Pons (tissue), 1 donor: ENCODE measurements at regions not wholly inside any gene's neighbourhood (a gene's known extent, or its start where the extent isn't known, plus 50 kb on each side); places are given as distances from the start of the nearest gene placed in this dataset.

Experiments used
- DNase-seq: peaks from one replicate; pipeline ENCODE4 v3.0.0-alpha.2; 2016; ENCODE audit warnings: low spot score

DNA sequence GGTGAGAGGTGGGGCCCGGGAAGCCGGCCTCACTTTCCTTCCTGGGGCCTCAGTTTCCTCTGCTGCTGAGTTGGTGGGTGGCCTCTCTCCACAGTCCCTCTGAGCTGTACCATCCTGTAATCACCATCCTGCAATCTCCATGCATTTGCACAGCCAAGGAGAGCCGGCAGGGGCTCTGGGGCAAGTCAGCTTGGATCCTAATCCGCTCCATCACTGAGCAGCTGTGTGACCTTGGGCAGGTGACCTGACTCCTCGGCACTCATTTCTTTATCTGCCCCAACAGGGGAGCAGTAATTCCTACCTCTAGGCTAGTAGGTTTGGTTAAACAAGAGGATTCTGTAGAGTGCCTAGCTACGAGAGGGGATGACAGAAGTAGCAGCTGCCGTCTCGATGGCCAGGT, 88.2 kb upstream of the ZNF618 start:
- no peak for DNase-seq

DNA sequence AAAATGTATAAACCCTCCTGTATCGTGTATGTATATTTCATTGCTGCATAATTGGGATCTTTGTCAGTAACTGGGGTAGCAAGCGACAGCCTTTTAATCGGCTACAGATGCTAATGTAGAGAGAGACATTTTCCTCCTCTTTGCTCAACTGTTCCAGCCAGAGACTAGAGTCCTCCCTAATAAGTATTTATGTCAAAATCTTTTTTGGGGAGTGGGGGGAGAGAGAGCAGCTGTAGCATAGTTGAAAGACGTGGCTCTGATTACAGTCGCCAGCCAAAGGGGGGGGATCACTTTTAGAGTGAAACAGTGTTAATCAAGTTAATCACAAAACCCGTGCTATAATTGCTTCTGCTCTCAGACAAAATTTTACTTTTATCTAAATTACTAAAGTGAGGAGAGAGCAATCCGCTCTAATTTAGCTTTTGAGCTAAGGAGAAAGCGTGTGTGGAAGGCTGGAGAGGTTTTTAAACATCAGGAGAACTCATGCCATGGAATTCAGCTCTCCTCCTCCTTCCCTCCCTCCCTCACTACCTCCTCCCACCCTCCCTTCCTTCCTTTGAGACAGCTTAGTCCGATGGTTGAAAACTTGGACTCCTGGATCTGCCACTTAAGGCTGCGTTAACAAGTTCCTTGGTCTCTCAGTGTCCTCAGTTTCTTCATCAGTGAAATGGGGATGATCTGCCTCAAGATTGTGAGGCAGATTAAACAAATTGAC, 87.3 kb upstream of the ZNF618 start:
- DNase-seq = no peak

DNA sequence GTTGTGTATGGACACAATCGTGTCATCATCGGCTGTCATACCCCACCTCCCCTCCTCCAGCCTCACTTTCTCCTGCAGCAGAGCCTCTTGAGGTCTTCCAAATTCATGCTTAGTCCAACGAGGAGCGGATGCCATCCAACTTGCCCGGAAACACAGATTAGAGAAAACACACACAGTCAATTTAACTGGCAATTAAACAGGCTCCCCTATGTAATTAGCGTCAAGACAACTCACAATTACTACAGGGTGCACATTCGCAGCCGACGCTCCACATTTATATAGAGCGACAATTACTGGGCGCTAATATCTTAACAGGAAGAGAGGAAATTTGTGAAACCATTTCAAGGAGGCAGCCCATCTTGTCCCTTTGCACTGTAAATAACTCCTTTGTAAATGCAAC, 86.0 kb upstream of the ZNF618 start:
- no peak for DNase-seq

DNA sequence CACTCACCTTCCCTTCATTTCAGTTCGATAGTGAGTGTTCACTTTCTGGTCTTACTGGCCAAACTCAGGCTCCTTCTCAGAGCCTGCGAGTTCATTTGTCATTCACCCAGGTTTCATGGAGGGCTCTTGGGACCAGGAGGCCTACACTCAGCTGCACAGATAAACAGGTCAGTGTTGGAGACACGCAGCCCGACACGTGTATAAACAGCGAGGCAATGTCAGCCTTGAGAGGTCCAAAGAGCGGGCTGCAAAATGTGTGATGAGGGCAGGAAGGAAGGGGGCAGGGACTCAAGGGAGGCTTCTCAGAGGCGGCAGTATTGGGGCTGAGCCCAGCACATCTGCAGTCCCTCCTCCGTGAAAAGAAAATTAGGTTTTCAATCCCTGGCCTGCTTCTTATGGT, 82.6 kb upstream of the ZNF618 start:
- no peak for DNase-seq

DNA sequence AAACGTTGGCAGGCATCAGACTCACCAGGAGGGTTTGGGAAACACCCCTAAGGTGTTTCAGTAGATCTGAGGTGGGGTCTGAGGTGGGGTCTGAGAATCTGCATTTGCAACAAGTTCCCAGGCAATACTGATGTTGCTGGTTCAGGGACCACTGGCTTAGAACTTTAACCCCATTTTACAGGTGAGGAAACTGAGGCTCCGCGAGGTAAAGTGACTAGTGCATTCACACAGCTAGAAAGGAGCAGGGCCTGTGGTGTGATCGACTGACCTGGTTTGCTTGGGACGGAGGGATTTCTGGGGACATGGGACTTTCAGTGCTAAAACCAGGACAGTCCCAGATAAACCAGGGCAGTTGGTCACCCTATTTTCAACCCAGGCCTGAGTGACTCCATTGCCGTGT, 81.4 kb upstream of the ZNF618 start:
- no peak for DNase-seq

DNA sequence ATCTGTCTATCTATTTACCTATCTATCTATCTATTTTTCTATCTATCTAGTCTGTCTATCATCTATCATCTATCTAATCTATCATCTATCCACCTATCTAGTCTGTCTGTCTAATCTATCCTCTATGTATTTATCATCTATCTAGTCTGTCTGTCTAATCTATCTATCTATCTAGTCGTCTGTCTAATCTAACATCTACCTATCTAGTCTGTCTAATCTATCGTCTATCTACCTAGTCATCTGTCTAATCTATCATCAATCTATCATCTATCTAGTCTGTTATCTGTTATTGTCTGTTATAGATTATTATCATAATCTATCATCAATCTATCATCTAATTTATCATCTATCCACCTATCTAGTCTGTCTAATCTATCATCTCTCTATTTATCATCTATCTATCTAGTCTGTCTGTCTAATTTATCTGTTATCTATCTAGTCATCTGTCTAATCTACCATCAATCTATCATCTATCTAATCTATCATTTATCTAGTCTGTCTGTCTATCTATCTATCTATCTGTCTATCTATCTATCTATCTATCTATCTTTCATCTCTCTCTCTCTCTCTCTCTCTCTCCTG, 80.2 kb upstream of the ZNF618 start:
- no peak for DNase-seq

DNA sequence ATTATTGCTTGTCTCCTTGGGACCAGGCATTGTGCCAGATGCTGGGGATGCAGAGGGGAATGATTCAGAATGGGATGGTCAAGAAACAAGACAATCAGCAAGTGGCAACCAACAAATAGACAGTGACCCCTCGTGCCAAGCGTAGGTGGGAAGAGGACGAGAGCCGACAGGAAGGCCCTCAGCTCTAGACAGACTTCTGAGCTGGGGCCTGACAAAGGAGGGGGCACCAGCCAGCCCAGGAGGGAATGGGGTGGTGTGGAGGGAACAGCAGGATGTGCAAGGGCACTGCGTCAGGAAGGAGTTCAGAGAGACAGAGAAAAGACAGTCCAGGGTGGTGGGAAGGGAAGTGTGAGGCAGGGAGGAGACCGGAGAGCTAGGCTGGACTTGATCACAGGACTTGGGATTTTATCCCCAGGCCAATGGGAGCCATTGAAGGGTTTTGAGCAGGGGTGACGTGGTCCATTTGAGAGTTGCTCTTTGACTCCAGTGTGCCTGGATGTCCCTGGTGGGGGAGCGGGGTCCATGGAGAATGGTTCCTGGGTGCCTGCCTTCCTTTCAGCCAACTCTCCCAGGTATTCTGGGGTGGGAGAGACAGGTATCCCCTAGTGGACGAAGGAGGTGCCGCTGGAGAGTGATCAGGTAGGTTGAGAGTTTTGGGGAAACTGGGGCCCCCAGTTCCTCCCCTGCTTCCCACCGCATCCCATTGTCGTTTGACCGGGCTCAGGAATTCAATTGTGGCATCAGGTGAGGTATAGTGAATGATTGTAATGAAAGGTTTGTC, 79.3 kb upstream of the ZNF618 start:
- DNase-seq = no peak

DNA sequence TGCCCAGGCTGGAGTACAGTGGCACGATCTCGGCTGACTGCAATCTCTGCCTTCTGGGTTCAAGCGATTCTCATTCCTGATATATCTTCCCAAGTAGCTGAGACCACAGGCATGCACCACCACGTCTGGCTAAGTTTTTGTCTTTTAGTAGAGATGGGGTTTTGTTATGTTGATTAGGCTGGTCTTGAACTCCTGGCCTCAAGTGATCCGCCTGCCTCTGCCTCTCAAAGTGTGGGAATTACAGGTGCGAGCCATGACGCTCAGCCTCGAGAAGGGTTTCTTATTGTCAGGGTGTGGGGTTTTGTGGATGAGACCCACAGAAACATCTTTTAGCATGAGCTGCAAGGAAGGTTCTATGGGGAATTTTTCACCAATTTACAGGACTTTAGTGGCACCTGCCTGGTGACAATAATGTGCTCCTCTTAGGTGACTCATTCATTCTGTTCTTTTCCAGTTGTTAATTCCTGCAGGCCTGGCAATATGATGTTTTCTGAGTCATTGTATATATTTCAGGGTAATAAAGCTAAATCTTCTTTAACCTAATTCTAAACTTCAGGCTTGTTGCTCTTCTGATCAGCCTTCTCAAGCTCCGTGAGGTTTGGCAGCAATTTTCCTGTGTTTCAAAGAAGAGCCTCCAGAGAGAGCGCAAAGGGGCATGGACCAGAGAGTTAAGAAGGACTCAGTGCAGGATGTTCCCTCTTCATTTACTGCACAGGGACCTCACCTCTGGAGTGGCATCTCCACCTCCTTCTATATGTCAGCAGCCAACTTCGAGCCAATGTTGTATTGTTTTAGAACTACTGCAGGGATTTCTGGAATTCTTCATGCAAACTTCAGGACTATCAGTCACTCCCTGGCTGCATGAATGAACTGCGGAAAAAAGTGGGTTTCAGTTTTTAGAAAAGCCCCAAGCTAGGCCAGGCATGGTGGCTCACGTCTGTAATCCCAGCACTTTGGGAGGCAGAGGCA, 77.8 kb upstream of the ZNF618 start:
- DNase-seq = no peak

DNA sequence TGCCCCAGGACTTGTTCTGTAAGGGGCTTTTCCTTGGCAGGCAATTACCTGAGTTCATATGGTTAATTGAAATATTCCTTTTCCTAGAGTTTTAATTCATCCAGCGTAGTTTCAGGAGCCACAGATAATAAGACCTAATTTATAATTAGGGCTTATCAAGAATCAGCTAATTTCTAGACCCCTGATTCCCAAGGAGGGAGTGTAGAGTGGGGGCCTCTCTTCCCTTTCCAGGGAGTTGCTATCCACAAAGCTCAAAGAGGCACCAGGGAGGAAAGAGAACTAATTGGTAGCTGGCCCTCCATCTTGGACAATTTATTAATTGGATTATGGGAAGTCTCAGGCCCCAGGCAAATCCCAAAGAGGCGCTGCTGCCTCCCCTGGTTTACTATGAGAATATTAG, 75.8 kb upstream of the ZNF618 start:
- DNase-seq = no peak

DNA sequence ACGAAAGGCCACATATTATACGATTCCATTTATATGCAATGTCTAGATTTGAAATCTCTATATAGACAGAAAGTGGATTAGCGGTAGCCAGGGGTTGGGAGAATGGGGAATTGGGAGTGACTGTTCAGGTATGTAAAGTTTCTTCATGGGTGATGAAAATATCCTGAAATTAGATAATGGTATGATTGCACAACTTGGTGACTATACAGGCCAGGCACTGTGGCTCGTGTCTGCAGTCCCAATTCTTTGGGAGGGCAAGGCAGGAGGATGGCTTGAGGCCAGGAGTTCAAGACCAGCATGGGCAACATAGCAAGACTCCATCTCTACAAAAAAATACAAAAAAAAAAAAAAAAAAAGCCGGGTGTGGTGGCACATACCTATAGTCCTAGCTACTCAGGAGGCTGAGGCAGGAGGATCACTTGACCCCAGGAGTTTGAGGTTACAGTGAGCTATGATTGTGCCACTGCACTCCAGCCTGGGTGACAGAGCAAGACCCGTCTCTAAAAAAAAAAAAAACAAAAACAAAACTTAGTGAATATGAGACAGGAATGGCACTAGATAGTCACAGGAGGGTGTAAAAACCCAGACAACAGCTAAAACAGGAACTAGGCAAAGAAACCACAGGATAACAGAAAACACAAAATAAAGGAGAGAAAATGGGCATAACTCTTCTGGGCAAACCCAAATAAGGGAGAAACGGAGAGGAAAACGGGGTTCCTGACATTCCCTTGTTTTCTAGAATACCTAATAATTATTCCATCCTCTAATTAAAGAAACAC, 72.1 kb upstream of the ZNF618 start:
- no peak for DNase-seq

DNA sequence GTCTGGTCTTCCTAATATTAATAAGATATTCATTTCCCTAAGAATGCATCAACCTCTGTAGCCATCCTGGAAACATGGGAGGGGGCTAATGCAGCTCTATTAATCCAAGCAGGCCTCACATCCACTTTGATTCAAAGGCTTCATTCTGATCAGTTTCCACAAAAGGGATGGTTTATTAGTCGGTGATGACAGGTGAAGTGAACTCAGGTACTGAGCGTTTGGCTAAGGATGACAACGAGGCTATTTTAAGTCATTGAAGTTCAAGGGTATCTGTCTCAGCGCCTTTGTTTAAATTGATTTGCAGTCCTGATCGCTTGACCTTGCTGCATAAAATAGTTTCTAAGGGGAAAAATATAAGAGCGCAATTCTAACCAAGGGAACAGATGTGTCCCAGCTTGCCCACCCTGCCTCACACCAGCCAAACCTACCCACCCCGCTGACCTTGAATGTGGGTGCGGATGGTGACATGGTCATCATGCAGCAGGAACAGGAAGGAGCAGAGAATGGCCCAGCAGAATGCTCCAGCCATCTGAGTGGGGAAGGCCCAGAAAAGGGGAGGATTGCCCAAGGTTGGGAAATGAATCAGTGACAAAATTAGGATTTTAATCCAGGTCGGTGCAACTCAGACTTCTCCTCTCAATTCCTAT, 70.5 kb upstream of the ZNF618 start:
- no peak for DNase-seq

DNA sequence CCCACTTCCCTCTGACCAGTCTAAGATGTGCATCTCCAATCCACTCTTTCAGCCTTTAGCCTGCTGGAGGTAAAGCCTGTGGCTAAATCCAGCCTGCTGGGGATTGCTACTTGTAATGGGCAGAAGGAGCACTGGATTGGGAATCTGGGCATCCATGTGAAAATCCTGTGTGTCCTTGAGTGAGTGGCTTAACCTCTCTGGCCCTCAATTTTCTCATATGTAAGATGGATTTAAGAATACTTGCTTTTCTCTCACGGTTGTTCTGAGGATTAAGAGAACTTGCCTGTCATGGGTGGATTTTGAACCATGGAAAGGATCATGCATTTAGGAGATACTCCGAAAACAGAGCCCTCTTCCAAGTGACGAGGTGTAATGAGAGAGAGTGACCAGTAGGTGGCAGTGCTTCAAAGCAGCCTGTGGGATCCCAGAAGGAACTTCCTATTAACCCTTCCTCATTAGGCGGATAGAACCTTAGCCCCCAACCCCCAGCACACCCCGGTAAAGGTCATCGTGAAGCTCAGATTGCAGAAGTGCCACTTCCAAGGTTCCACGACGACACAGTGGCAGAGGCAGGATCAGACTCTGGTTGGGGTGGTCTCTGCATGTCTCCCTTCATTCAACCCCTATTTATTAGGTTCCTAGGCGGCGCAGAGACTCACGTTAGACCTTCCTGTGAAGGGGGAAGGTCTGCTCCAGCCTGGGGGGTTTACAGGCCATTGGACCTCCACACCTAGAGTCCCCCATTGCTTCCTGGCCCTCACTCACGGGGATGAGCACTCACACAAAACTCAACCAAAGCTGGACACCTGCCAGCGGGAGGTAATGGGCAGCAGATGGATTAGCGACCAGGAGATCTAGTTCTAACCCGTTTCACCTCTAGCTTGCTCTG, 68.7 kb upstream of the ZNF618 start:
- peak; percentile 45 for DNase-seq

DNA sequence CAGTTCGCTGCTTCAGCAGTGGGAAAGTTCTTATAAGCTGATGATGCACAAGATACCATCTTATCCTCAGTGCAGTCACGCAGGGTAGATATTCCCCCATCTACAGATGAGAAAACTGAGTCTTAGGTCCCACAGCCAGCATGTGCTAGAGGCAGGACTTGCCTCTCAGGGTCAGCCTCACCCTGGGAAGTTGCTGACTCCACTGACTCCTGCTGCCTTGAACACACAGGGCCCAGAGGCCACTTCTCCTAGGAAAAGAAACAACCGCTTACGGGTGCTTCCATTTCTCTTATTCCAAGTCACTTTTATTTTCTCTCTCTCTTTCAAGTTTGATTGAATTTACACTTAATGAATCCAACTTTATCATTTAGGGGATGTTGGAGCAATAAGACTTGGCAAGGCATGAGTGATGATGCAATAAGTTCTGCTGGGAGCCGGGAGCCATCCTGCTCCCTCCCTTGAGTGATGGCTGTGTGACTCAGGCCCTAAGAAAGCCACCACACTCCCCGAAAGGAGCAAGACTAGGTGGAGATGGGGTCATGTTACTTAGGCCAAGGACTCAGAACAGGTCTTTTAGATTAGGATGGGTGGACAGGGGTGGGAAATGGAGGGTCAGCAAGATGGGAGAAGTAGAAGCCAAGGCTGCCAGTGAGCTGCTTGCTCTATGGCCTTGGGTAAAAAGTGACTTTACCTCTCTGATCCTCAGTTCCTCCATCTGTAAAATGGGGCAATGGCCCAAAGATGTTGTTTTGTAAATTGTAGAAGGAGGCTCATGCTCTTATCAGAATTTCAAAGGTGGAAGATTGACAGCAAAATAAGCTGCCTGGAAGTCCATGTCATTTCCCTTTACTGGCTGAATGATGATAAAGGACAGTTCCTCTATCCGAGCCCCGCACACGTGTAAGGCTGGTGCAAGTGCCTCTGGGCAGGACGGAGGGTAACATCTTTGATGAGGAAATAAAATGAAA, 67.4 kb upstream of the ZNF618 start:
- DNase-seq = no peak

DNA sequence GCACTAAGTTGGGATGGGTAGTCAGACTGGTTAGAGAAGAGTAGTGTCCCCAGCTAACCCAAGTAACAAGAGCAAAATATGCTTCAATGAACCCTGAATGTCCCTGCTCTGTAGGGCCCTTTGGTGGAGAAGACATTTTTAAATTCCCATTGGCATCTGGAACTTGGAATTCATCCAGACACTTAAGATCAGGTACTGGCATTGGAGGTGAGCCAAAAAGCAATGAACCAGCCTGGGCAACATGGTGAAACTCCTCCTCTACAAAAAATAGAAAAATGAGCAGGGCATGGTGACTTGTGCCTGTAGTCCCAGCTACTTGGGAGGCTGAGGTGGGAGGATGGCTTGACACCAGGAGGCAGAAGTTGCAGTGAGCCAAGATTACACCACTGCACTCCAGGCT, 58.9 kb upstream of the ZNF618 start:
- no peak for DNase-seq

DNA sequence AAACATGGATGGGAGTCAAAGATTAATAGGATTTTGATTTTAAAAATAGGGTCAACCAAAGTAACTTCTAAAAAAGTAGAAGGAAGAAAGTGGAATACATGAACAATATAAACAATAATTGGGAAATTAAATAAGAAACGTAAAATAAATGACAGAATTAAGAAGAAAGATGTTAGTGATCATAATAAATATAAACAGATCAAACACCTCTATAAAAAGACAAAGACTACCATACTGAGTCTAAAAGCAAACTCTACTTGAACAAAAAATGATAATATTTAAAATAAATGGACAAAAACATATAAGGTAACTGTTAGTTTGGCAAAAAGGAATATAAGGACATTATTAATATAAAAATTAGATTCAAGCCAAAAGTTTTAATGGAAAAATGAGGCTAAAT, 57.7 kb upstream of the ZNF618 start:
- no peak for DNase-seq

DNA sequence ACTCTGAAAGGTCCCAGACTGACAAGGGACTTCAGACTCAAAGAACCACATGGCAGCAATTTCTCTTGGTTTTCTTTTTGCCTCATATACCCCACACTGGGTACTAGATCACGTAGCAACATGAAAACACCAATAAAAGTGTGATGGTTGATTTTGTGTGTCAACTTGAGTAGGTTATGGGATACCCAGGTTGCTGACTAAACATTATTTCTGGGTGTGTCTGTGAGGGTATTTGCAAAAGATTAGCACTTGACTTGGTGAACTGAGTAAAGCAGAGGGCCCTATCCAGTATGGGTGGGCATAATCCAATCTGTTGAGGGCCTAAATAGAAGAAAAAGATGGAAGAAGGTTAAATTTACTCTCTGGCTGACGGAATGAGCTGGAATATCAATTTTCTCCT, 53.8 kb upstream of the ZNF618 start:
- no peak for DNase-seq

DNA sequence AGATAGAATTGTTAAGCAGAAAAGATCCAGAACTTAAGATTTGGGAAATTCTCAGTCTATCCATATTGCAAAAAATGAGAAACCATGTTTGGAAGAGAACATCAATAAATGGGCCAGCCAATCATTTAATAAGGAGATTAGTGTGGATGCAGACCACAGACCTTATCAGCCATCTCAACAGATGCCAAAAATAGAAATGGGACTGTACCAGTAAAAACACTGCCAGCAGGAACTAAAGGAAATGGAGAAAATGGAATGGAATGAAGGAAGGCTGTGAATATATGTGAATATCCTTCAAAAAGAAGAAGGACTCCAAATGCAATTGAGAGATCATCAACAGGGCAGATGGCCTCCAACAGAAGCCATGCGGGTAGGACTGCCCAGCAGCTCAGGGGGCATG, 52.7 kb upstream of the ZNF618 start:
- DNase-seq = no peak
